ENCODE measurements at regions not wholly inside any gene's neighbourhood (a gene's known extent, or its start where the extent isn't known, plus 50 kb on each side); places are given as distances from the start of the nearest gene placed in this dataset.

DNA sequence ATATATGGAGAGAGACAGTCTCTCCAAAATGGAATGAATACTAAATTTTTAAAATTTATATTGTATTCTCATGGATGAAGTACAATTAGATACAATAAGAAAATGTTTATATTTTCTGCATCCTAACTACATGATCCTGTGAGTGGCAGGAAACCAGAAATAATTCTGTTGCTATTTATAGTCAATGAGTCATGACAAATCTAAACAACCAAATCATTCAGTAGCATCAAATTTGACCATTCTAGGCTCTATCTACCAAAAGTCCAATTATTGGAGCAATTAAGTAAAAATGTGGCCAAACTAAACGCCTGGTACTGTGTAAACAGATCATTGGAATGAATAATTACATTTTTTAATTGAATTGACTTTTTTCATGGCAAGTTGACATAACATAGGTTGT is 959.8 kb downstream of the EPHA7 start (continued):
- TF ChIP-seq, protein P1, sequence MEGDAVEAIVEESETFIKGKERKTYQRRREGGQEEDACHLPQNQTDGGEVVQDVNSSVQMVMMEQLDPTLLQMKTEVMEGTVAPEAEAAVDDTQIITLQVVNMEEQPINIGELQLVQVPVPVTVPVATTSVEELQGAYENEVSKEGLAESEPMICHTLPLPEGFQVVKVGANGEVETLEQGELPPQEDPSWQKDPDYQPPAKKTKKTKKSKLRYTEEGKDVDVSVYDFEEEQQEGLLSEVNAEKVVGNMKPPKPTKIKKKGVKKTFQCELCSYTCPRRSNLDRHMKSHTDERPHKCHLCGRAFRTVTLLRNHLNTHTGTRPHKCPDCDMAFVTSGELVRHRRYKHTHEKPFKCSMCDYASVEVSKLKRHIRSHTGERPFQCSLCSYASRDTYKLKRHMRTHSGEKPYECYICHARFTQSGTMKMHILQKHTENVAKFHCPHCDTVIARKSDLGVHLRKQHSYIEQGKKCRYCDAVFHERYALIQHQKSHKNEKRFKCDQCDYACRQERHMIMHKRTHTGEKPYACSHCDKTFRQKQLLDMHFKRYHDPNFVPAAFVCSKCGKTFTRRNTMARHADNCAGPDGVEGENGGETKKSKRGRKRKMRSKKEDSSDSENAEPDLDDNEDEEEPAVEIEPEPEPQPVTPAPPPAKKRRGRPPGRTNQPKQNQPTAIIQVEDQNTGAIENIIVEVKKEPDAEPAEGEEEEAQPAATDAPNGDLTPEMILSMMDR (IDR thresholded peaks at IDR 0.05; ENCODE audit: control extremely low read depth in 1 of 3, insufficient read depth in 1 of 3, low read depth in 1 of 3, low read length in 3 of 3): no peak

Data from H1 (cell line).